Nephron (organoid): ENCODE measurements at regions not wholly inside any gene's neighbourhood (a gene's known extent, or its start where the extent isn't known, plus 50 kb on each side); places are given as distances from the start of the nearest gene placed in this dataset.

Source experiments
- H3K27ac Mint-ChIP-seq, 3 experiments: 2 replicates each; pipeline ENCODE4 v1.8.0; 2020; ENCODE audit warnings: mixed read lengths in 3 of 3, mild to moderate bottlenecking in 2 of 3, moderate library complexity in 1 of 3
- H3K27me3 Mint-ChIP-seq: 2 replicates; pipeline ENCODE4 v1.8.0; 2021; ENCODE audit warnings: low read depth, mild to moderate bottlenecking, moderate library complexity, mixed read lengths
- H3K36me3 Mint-ChIP-seq: 2 replicates; pipeline ENCODE4 v1.8.0; 2020; ENCODE audit warnings: low read depth, mixed read lengths
- H3K4me1 Mint-ChIP-seq: 2 replicates; pipeline ENCODE4 v1.8.0; 2020; ENCODE audit warnings: mixed read lengths
- H3K4me3 Mint-ChIP-seq, 3 experiments: 2 replicates each; pipeline ENCODE4 v1.8.0; 2020; ENCODE audit warnings: mild to moderate bottlenecking in 3 of 3, mixed read lengths in 3 of 3, moderate library complexity in 2 of 3
- H3K9me3 Mint-ChIP-seq: 2 replicates; pipeline ENCODE4 v1.8.0; 2020; ENCODE audit warnings: mixed read lengths
- CTCF ChIP-seq, 3 experiments: fragments of 200-600 bp; sonication (generic); IDR thresholded peaks; one replicate each; pipeline ENCODE4 v1.5.0; 2021; ENCODE audit warnings: antibody characterized with exemption in 3 of 3; ENCODE audit not compliant: unreplicated experiment in 3 of 3

GRCh38 chr2:104050656-104051242, 803.2 kb upstream of the POU3F3 start:
- Mint-ChIP-seq H3K9me3 (no peaks in the 10 kb centered on the region), H3K27me3 (peaks cover 8% of the 10 kb centered on the region), H3K36me3 (no peaks in the 10 kb centered on the region), H3K27ac (peak overlapping the region in 2 of 3 experiments; percentile 65 to 90), H3K4me3 (no peak overlapping the region), H3K4me1 (peaks cover 46% of the 10 kb centered on the region)
- no peak for TF ChIP-seq CTCF (IDR thresholded peaks at IDR 0.05; ENCODE audit: unreplicated experiment in 3 of 3)

- peaks cover 6% of the 10 kb centered on the region for H3K9me3 Mint-ChIP-seq
- peaks cover 5% of the 10 kb centered on the region for H3K27me3 Mint-ChIP-seq
- H3K4me1 Mint-ChIP-seq: peaks cover 41% of the 10 kb centered on the region
- H3K4me3 Mint-ChIP-seq: no peak overlapping the region
- no peak for TF ChIP-seq CTCF (IDR thresholded peaks at IDR 0.05; ENCODE audit: unreplicated experiment in 3 of 3)
- H3K27ac Mint-ChIP-seq: peak overlapping the region in 1 of 3 experiments; percentile 32
- no peaks in the 10 kb centered on the region for H3K36me3 Mint-ChIP-seq
These were observed 802.1 kb upstream of the POU3F3 start for GRCh38 chr2:104051766-104052165.

GRCh38 chr2:104052356-104052755, 801.6 kb upstream of the POU3F3 start:
- no peak for TF ChIP-seq CTCF (IDR thresholded peaks at IDR 0.05; ENCODE audit: unreplicated experiment in 3 of 3)
- Mint-ChIP-seq H3K36me3 (no peaks in the 10 kb centered on the region), H3K4me3 (no peak overlapping the region), H3K4me1 (peaks cover 41% of the 10 kb centered on the region), H3K27me3 (peaks cover 5% of the 10 kb centered on the region), H3K9me3 (peaks cover 6% of the 10 kb centered on the region), H3K27ac (no peak overlapping the region)

GRCh38 chr2:104056451-104056850, 797.5 kb upstream of the POU3F3 start:
- Mint-ChIP-seq H3K9me3 (peaks cover 18% of the 10 kb centered on the region), H3K4me3 (no peak overlapping the region), H3K36me3 (no peaks in the 10 kb centered on the region), H3K27me3 (peaks cover 5% of the 10 kb centered on the region), H3K4me1 (peaks cover 13% of the 10 kb centered on the region), H3K27ac (no peak overlapping the region)
- no peak for TF ChIP-seq CTCF (IDR thresholded peaks at IDR 0.05; ENCODE audit: unreplicated experiment in 3 of 3)

- Mint-ChIP-seq H3K4me3 (no peak overlapping the region), H3K4me1 (no peaks in the 10 kb centered on the region), H3K36me3 (no peaks in the 10 kb centered on the region), H3K27ac (no peak overlapping the region), H3K27me3 (peaks cover 2% of the 10 kb centered on the region), H3K9me3 (peaks cover 3% of the 10 kb centered on the region)
- TF ChIP-seq CTCF (IDR thresholded peaks at IDR 0.05; ENCODE audit: unreplicated experiment in 3 of 3): no peak
These were observed 785.2 kb upstream of the POU3F3 start for GRCh38 chr2:104068665-104069064.

GRCh38 chr2:104077573-104077972, 776.3 kb upstream of the POU3F3 start:
- H3K4me3 Mint-ChIP-seq: no peak overlapping the region
- no peak overlapping the region for H3K27ac Mint-ChIP-seq
- H3K36me3 Mint-ChIP-seq: no peaks in the 10 kb centered on the region
- no peaks in the 10 kb centered on the region for H3K9me3 Mint-ChIP-seq
- no peak for TF ChIP-seq CTCF (IDR thresholded peaks at IDR 0.05; ENCODE audit: unreplicated experiment in 3 of 3)
- peaks cover 5% of the 10 kb centered on the region for H3K27me3 Mint-ChIP-seq
- H3K4me1 Mint-ChIP-seq: no peaks in the 10 kb centered on the region
